NCI-H2196 treated with DMSO at 0.1 percent for 48 hours (cell line): ENCODE measurements at regions not wholly inside any gene's neighbourhood (a gene's known extent, or its start where the extent isn't known, plus 50 kb on each side); places are given as distances from the start of the nearest gene placed in this dataset.
"Not testable (repeated sequence)": the region's sequence is repeated elsewhere in the genome, so short reads cannot be mapped to it uniquely, and the experiment has no call there.

Source experiments
- DNase-seq: peaks from one replicate; lab custom pipeline; 2025; ENCODE audit not compliant: unreplicated experiment; lab: John Stamatoyannopoulos, UW

- DNase-seq = no peak
These were observed 196.9 kb downstream of the ALG10 start for GRCh38 chr12:34219046-34219770.

- not testable (repeated sequence) for DNase-seq
These were observed 197.8 kb downstream of the ALG10 start for GRCh38 chr12:34220079-34220478.

- no peak for DNase-seq
These were observed 201.3 kb downstream of the ALG10 start for GRCh38 chr12:34223640-34224039.

- not testable (repeated sequence) for DNase-seq
These were observed 203.7 kb downstream of the ALG10 start for GRCh38 chr12:34226044-34226443.

- DNase-seq = not testable (repeated sequence)
These were observed 205.8 kb downstream of the ALG10 start for GRCh38 chr12:34228046-34228445.

- not testable (repeated sequence) for DNase-seq
These were observed 206.7 kb downstream of the ALG10 start for GRCh38 chr12:34229033-34229432.

GRCh38 chr12:34233618-34234017 lies 211.3 kb downstream of the ALG10 start:
- DNase-seq = no peak

GRCh38 chr12:34236073-34236472 lies 213.8 kb downstream of the ALG10 start:
- no peak for DNase-seq

- DNase-seq = no peak
These were observed 222.3 kb downstream of the ALG10 start for GRCh38 chr12:34244608-34245007.

- no peak for DNase-seq
These were observed 227.0 kb downstream of the ALG10 start for GRCh38 chr12:34249271-34249670.

- DNase-seq = not testable (repeated sequence)
These were observed 229.6 kb downstream of the ALG10 start for GRCh38 chr12:34251879-34252278.

GRCh38 chr12:34253674-34254073 lies 231.4 kb downstream of the ALG10 start:
- no peak for DNase-seq

GRCh38 chr12:34257093-34257492 lies 234.8 kb downstream of the ALG10 start:
- no peak for DNase-seq

- not testable (repeated sequence) for DNase-seq
These were observed 239.8 kb downstream of the ALG10 start for GRCh38 chr12:34262140-34262539.

- DNase-seq = no peak
These were observed 241.8 kb downstream of the ALG10 start for GRCh38 chr12:34264110-34264509.

GRCh38 chr12:34273703-34274102 lies 251.4 kb downstream of the ALG10 start:
- not testable (repeated sequence) for DNase-seq

- no peak for DNase-seq
These were observed 252.8 kb downstream of the ALG10 start for GRCh38 chr12:34275129-34275528.

GRCh38 chr12:34286483-34286882 lies 264.2 kb downstream of the ALG10 start:
- DNase-seq = no peak

- DNase-seq = no peak
These were observed 264.6 kb downstream of the ALG10 start for GRCh38 chr12:34286934-34287333.

GRCh38 chr12:34287437-34287836 lies 265.1 kb downstream of the ALG10 start:
- DNase-seq = no peak

GRCh38 chr12:34287986-34288962 lies 266.0 kb downstream of the ALG10 start:
- no peak for DNase-seq

GRCh38 chr12:34288963-34289345 lies 266.7 kb downstream of the ALG10 start:
- no peak for DNase-seq
